ENCODE measurements at regions not wholly inside any gene's neighbourhood (a gene's known extent, or its start where the extent isn't known, plus 50 kb on each side); places are given as distances from the start of the nearest gene placed in this dataset.

- TF ChIP-seq CTCF (conservative IDR thresholded peaks at IDR 0.05 in 1 of 2, IDR thresholded peaks at IDR 0.05 in 1 of 2; ENCODE audit: low read depth in 1 of 2, low read length in 2 of 2) (no peak), EZH2 (IDR thresholded peaks at IDR 0.05; ENCODE audit: low read length, missing control alignments) (no peak)
Measured at GRCh38 chr6:93471281-93471680, 51.9 kb upstream of the EPHA7 start.
